ENCODE measurements at regions not wholly inside any gene's neighbourhood (a gene's known extent, or its start where the extent isn't known, plus 50 kb on each side); places are given as distances from the start of the nearest gene placed in this dataset.

DNA sequence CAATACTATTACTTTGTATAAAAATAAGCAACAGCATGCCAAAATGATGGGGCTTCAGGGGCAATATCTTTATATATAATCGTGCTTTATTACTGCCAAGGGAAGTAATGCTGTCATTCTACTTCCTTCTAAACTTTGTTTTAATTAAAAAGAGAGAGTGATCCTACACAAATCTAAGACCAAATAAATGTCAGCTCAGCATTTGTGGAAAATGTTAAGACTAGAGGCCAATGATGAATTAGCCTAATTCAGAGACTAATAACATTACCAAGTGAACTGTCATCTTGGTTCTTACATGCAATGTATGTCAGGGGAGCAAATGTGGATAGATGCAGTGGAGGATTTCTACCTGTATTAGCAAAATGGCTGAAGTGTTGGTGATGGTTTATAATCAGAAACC is 166.4 kb upstream of the PTCHD1 start:
- dilution Hi-C loops (cut with MboI; ENCODE audit: extremely low pct_ligation_motif_present, low sequenced_read_pairs): no loop called here

DNA sequence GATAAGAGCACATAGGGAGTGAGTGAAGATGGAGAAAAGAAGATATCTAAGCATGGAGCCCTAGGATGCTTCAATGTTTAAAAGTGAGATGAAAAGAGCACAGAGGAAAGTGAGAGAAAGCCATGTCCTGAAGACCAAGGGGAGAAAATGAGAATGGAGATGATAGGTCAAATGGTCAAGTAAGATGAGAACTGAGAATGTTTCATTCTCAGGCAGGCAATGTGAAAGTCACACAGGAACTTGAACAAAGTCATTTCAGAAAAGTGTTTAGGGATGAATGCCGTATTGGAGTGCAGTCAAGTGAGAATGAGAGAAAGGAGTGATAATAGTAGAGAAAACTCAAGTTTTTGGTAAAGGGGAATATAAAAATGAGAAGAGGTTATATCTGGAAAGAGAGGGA is 148.7 kb upstream of the PTCHD1 start:
- DNase-seq (ENCODE audit: low read depth, low spot score): no peak
- no peak overlapping the region for H3K4me2 ChIP-seq (ENCODE audit: control insufficient read depth, extremely low read depth, insufficient read depth, low read depth, low read length)

More for the DNA sequence above, 166.4 kb upstream of the PTCHD1 start:
- DNase-seq (ENCODE audit: low read depth, low spot score) (no peak), FAIRE-seq (no peak)
- Histone ChIP-seq H3K27ac (ENCODE audit: control insufficient read depth, insufficient read depth, low read length) (no peak overlapping the region), H2AFZ (ENCODE audit: control insufficient read depth, low read length) (no peak overlapping the region), H3K27me3 (ENCODE audit: control insufficient read depth, extremely low read depth, insufficient read depth, low read length) (no peaks in the 10 kb centered on the region), H3K79me2 (ENCODE audit: control insufficient read depth, insufficient read depth, low read length) (no peaks in the 10 kb centered on the region), H3K9ac (ENCODE audit: control insufficient read depth, extremely low read depth, insufficient read depth, low read length) (no peak overlapping the region), H3K4me1 (ENCODE audit: control insufficient read depth, extremely low read depth, insufficient read depth, low read length) (no peaks in the 10 kb centered on the region), H3K9me1 (ENCODE audit: control insufficient read depth, extremely low read depth, insufficient read depth, low read length) (no peaks in the 10 kb centered on the region), H3K36me3 (ENCODE audit: control insufficient read depth in 2 of 2, extremely low read depth in 1 of 2, insufficient read depth in 2 of 2, low read length in 2 of 2) (no peaks in the 10 kb centered on the region), H3K4me3 (ENCODE audit: control insufficient read depth in 2 of 3, extremely low read depth in 1 of 3, insufficient read depth in 2 of 3, low read depth in 1 of 3, low read length in 3 of 3) (no peak overlapping the region), H4K20me1 (ENCODE audit: control insufficient read depth, extremely low read depth, insufficient read depth, low read length) (no peaks in the 10 kb centered on the region), H3K4me2 (ENCODE audit: control insufficient read depth, extremely low read depth, insufficient read depth, low read depth, low read length) (no peak overlapping the region), H3K9me3 (ENCODE audit: control insufficient read depth, low read depth, low read length) (no peaks in the 10 kb centered on the region)
- no peak for TF ChIP-seq CTCF (optimal IDR thresholded peaks at IDR 0.05 in 1 of 3, IDR thresholded peaks at IDR 0.05 in 1 of 3, conservative IDR thresholded peaks at IDR 0.05 in 1 of 3; ENCODE audit: extremely low read depth in 1 of 3, insufficient read depth in 2 of 3, low read length in 3 of 3)
- TF ChIP-seq EZH2 (IDR thresholded peaks at IDR 0.05; ENCODE audit: low read length): no peak

More for the DNA sequence above, 148.7 kb upstream of the PTCHD1 start:
- Histone ChIP-seq H3K9me1 (ENCODE audit: control insufficient read depth, extremely low read depth, insufficient read depth, low read length) (no peaks in the 10 kb centered on the region), H3K79me2 (ENCODE audit: control insufficient read depth, insufficient read depth, low read length) (no peaks in the 10 kb centered on the region), H4K20me1 (ENCODE audit: control insufficient read depth, extremely low read depth, insufficient read depth, low read length) (no peaks in the 10 kb centered on the region), H3K36me3 (ENCODE audit: control insufficient read depth in 2 of 2, extremely low read depth in 1 of 2, insufficient read depth in 2 of 2, low read length in 2 of 2) (no peaks in the 10 kb centered on the region), H3K4me3 (ENCODE audit: control insufficient read depth in 2 of 3, extremely low read depth in 1 of 3, insufficient read depth in 2 of 3, low read depth in 1 of 3, low read length in 3 of 3) (no peak overlapping the region), H3K27ac (ENCODE audit: control insufficient read depth, insufficient read depth, low read length) (no peak overlapping the region), H3K27me3 (ENCODE audit: control insufficient read depth, extremely low read depth, insufficient read depth, low read length) (no peaks in the 10 kb centered on the region), H3K4me1 (ENCODE audit: control insufficient read depth, extremely low read depth, insufficient read depth, low read length) (no peaks in the 10 kb centered on the region), H3K9me3 (ENCODE audit: control insufficient read depth, low read depth, low read length) (no peaks in the 10 kb centered on the region), H2AFZ (ENCODE audit: control insufficient read depth, low read length) (no peak overlapping the region), H3K9ac (ENCODE audit: control insufficient read depth, extremely low read depth, insufficient read depth, low read length) (no peak overlapping the region)
- FAIRE-seq: no peak
- dilution Hi-C loops (cut with MboI; ENCODE audit: extremely low pct_ligation_motif_present, low sequenced_read_pairs): no loop called here
- TF ChIP-seq EZH2 (IDR thresholded peaks at IDR 0.05; ENCODE audit: low read length): no peak
- no peak for TF ChIP-seq CTCF (optimal IDR thresholded peaks at IDR 0.05 in 1 of 3, IDR thresholded peaks at IDR 0.05 in 1 of 3, conservative IDR thresholded peaks at IDR 0.05 in 1 of 3; ENCODE audit: extremely low read depth in 1 of 3, insufficient read depth in 2 of 3, low read length in 3 of 3)

Data from keratinocyte (primary cell).